Prostate gland (tissue), 2 donors: ENCODE measurements at regions not wholly inside any gene's neighbourhood (a gene's known extent, or its start where the extent isn't known, plus 50 kb on each side); places are given as distances from the start of the nearest gene placed in this dataset.
"Not testable (repeated sequence)": the region's sequence is repeated elsewhere in the genome, so short reads cannot be mapped to it uniquely, and the experiment has no call there.

ENCODE experiments used
- DNase-seq: peaks from one replicate; pipeline ENCODE4 v3.0.0-alpha.2; 2019; ENCODE audit warnings: low spot score
- H3K27ac ChIP-seq, 2 donors: fragments of 200-600 bp; sonication (generic); 2 replicates each; pipeline ENCODE4 v1.5.1; 2017 to 2019
- H3K27me3 ChIP-seq: fragments of 200-600 bp; sonication (generic); replicated peaks from 2 replicates; pipeline ENCODE4 v1.5.1; 2019; ENCODE audit not compliant: insufficient read depth
- H3K36me3 ChIP-seq, 2 donors: fragments of 200-600 bp; sonication (generic); 1 replicate in 1 of 2; 2 replicates in 1 of 2; pipeline versions ENCODE4 v1.5.1 to v1.8.1; 2017 to 2019
- H3K4me1 ChIP-seq: fragments of 200-600 bp; sonication (generic); replicated peaks from 2 replicates; pipeline ENCODE4 v1.5.1; 2019
- H3K4me3 ChIP-seq, 2 donors: fragments of 200-600 bp; sonication (generic); 2 replicates each; pipeline ENCODE4 v1.5.1; 2017 to 2019
- H3K9me3 ChIP-seq: fragments of 200-600 bp; sonication (generic); 2 replicates; pipeline ENCODE4 v1.5.1; 2017
- POLR2A ChIP-seq: fragments of 450-650 bp; IDR thresholded peaks from one replicate; pipeline ENCODE4 v1.6.1; 2016; ENCODE audit warnings: antibody characterized with exemption, mild to moderate bottlenecking
- POLR2AphosphoS5 ChIP-seq: sonication (generic); formaldehyde crosslinking; IDR thresholded peaks from one replicate; pipeline ENCODE4 v1.6.1; 2017; ENCODE audit warnings: antibody characterized with exemption
- WGBS: methylation state at CpG from one replicate; pipeline ENCODE4 v1.1.5; 2018; 5-methylcytosine and 5-hydroxymethylcytosine counted together
- intact Hi-C: fragments of 100-400 bp; cut with DNase I; formaldehyde crosslinking; loops from one replicate; pipeline ENCODE4 v1.14.2; 2022
- TF ChIP-seq, protein P1 (sequence below), 4 experiments: fragments of 200-600 bp in 2 of 4; fragments of 450-650 bp in 2 of 4; sonication (generic) in 2 of 4; IDR thresholded peaks; 1 replicate in 3 of 4; 2 replicates in 1 of 4; pipeline ENCODE4 v1.5.1; 2016 to 2019; ENCODE audit warnings: antibody characterized with exemption in 4 of 4, mild to moderate bottlenecking in 2 of 4, moderate library complexity in 2 of 4

DNA sequence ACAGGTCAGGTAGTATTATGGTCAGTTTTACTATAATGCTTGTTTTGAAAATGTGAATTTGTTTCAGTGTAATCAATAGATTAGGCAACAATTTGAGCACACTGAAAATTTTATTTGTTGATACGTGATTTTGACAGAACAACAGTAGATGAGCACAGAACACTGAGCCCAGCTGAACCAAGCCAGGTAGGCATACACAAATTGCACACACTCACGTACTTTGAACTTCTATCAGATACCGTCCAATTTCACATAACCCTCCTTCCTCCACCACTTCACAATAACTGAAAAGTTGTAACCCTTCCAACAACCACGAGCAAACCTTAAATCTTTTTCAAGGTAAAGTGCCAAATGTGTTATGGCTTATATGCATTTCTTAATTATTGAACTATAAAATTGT, 229.5 kb upstream of the TMEFF2 start:
- no peaks in the 10 kb centered on the region for H3K36me3 ChIP-seq
- no peak overlapping the region for H3K27ac ChIP-seq
- TF ChIP-seq, protein P1, sequence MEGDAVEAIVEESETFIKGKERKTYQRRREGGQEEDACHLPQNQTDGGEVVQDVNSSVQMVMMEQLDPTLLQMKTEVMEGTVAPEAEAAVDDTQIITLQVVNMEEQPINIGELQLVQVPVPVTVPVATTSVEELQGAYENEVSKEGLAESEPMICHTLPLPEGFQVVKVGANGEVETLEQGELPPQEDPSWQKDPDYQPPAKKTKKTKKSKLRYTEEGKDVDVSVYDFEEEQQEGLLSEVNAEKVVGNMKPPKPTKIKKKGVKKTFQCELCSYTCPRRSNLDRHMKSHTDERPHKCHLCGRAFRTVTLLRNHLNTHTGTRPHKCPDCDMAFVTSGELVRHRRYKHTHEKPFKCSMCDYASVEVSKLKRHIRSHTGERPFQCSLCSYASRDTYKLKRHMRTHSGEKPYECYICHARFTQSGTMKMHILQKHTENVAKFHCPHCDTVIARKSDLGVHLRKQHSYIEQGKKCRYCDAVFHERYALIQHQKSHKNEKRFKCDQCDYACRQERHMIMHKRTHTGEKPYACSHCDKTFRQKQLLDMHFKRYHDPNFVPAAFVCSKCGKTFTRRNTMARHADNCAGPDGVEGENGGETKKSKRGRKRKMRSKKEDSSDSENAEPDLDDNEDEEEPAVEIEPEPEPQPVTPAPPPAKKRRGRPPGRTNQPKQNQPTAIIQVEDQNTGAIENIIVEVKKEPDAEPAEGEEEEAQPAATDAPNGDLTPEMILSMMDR (IDR thresholded peaks at IDR 0.05): no peak
- no peak for TF ChIP-seq POLR2A
- TF ChIP-seq POLR2AphosphoS5: no peak
- WGBS: 61% methylated on average over 4 of the region's 4 CpGs
- no peak overlapping the region for H3K4me3 ChIP-seq
- H3K4me1 ChIP-seq: no peaks in the 10 kb centered on the region
- intact Hi-C loops: no loop called here
- DNase-seq: no peak
- H3K9me3 ChIP-seq: no peaks in the 10 kb centered on the region
- H3K27me3 ChIP-seq: no peaks in the 10 kb centered on the region

DNA sequence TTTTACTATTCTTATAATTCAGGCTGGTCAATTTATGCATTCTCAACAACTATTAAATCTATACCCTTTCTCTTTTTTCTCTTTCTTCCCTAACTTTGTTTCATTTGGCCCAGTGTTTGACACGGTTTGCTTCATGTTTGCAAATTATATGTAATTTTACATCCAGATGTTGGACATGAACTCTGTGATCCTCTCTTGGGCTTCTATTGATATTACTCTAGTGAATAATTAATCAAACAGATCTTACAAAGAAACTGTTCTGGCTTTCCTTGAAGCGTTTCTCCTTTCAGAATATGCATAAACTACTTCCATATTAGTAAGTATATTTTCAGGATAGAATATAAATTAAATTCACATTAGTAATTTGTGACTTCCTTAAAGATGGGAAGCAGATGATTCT, 225.1 kb upstream of the TMEFF2 start:
- intact Hi-C loops: no loop called here
- H3K36me3 ChIP-seq: no peaks in the 10 kb centered on the region
- TF ChIP-seq POLR2AphosphoS5 (no peak), POLR2A (no peak)
- TF ChIP-seq, protein P1 (IDR thresholded peaks at IDR 0.05): no peak
- WGBS: 75% methylated on average over 2 of the region's 2 CpGs
- H3K27ac ChIP-seq: no peak overlapping the region
- H3K27me3 ChIP-seq: no peaks in the 10 kb centered on the region
- no peak for DNase-seq
- H3K9me3 ChIP-seq: no peaks in the 10 kb centered on the region
- H3K4me3 ChIP-seq: no peak overlapping the region
- no peaks in the 10 kb centered on the region for H3K4me1 ChIP-seq

DNA sequence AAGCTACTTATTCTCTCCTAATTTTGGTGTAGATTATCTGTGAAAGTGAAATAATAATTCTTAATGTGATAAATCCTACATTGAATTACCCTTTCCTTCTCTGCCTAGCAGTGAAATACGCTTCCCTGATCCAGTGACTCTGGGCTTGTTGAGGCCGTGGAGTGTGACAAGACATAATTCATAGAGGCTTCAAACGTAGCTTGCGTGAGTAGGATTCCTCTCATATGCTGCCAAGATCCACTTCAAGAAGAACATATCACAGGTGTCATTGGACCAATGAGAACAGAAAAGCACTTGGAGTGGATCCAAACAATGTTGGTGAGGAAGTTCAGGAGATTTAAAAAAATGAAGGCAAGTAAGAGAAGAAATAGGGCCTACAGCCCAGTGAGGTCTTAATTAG, 221.3 kb upstream of the TMEFF2 start:
- H3K27ac ChIP-seq: no peak overlapping the region
- H3K27me3 ChIP-seq: no peaks in the 10 kb centered on the region
- DNase-seq: no peak
- intact Hi-C loops: no loop called here
- no peaks in the 10 kb centered on the region for H3K9me3 ChIP-seq
- 27% methylated on average over 4 of the region's 4 CpGs for WGBS
- no peaks in the 10 kb centered on the region for H3K36me3 ChIP-seq
- H3K4me3 ChIP-seq: no peak overlapping the region
- TF ChIP-seq, protein P1 (IDR thresholded peaks at IDR 0.05): no peak
- TF ChIP-seq POLR2A: no peak
- no peak for TF ChIP-seq POLR2AphosphoS5
- no peaks in the 10 kb centered on the region for H3K4me1 ChIP-seq

DNA sequence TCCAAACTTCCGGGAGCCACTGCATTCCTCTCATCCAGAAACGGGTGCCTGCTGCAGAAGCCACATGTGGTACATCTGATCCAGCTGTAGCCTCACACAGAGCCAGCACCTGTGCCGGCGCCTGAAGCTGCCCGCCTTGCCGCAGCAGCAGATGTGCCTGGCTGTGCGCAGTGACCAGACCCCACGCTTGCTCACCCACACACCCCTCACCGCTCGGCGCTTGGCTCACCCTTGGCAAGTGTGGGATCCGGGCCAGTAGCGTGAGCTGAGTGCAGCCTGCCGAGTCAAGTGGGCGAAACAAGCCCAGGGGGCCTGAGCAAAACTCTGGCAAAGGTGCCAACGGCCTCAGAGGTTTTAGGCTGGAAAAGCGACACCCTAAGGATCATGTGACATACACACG, 220.1 kb upstream of the TMEFF2 start:
- TF ChIP-seq, protein P1 (IDR thresholded peaks at IDR 0.05): no peak
- TF ChIP-seq POLR2A: no peak
- no peak for TF ChIP-seq POLR2AphosphoS5
- Histone ChIP-seq H3K4me1 (no peaks in the 10 kb centered on the region), H3K36me3 (no peaks in the 10 kb centered on the region), H3K27me3 (no peaks in the 10 kb centered on the region), H3K4me3 (no peak overlapping the region), H3K27ac (no peak overlapping the region), H3K9me3 (no peaks in the 10 kb centered on the region)
- DNase-seq: no peak
- 90% methylated on average over 18 of the region's 18 CpGs for WGBS
- intact Hi-C loops: no loop called here

DNA sequence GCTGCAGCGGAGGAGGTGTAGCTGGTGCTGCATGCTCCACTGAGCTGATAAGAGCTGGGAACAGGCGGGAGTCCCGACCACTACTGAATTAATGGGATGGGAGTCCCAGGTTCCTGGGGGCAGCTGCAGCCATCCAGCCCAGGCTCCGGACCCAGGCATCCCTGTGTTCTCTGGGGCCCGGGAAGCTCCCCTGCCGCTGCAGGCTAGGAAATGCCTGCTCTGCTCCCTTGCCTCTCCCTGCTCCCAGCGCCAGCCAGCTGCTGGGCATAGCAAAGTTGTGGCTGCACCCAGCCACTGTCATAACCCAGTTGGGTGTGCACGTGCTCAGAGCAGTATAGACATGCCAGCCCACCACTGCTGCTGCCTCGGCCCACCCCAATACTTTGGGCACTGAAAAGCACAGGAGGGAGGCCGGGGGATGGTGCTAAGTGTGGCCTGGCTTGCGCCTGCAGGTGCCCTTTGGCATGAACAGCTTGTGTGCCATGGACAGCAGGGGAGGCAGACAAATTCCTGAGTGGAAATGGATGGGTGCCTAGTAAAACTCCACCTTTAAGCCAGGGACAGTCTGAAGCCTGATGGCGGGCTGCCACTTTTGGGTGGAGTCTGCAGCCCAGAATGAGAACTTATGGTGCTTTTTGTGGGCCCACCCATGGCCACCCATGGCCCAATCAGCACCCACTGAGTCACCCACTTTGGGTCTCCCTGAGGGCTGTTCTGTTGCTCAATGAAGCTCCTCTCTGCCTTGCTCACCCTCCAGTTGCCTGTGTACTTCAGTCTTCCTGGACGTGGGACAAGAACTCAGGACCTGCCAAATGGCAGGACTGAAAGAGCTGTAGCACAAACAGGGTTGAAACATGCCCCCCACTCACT, 219.3 kb upstream of the TMEFF2 start:
- H3K4me3 ChIP-seq: no peak overlapping the region
- intact Hi-C loops: no loop called here
- no peak for DNase-seq

DNA sequence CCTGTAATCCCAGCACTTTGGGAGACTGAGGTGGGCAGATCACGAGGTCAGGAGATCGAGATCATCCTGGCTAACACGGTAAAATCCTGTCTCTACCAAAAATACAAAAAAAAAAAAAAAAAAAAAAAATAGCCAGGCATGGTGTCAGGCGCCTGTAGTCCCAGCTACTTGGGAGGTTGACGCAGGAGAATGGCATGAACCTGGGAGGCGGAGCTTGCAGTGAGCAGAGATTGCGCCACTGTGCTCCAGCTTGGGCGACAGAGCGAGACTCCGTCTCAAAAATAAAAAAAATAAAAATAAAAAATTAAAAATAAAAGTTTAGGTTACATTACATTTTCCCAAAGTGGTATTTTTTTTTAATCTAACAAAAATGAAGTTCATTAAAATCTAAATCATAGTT, 218.1 kb upstream of the TMEFF2 start:
- H3K27me3 ChIP-seq, DNase-seq, H3K9me3 ChIP-seq, H3K36me3 ChIP-seq, H3K4me1 ChIP-seq, intact Hi-C loops, H3K27ac ChIP-seq, H3K4me3 ChIP-seq: not testable (repeated sequence)
- WGBS: 85% methylated on average over 10 of the region's 10 CpGs

More for the DNA sequence above, 219.3 kb upstream of the TMEFF2 start:
- no peaks in the 10 kb centered on the region for H3K27me3 ChIP-seq
- H3K4me1 ChIP-seq: no peaks in the 10 kb centered on the region
- no peak overlapping the region for H3K27ac ChIP-seq
- H3K9me3 ChIP-seq: no peaks in the 10 kb centered on the region
- WGBS: 96% methylated on average over 12 of the region's 13 CpGs
- H3K36me3 ChIP-seq: no peaks in the 10 kb centered on the region
- TF ChIP-seq POLR2A (no peak), POLR2AphosphoS5 (no peak)
- TF ChIP-seq, protein P1 (IDR thresholded peaks at IDR 0.05): no peak
